ENCODE measurements at regions not wholly inside any gene's neighbourhood (a gene's known extent, or its start where the extent isn't known, plus 50 kb on each side); places are given as distances from the start of the nearest gene placed in this dataset.

- CTCF ChIA-PET, result no interaction called here
- Mint-ChIP-seq H3K9me3 (no peaks in the 10 kb centered on the region), H3K27me3 (ENCODE audit: low read depth) (peaks cover 21% of the 10 kb centered on the region), H3K36me3 (ENCODE audit: low read depth) (no peaks in the 10 kb centered on the region), H3K4me3 (no peak overlapping the region), H3K27ac (no peak overlapping the region), H3K4me1 (ENCODE audit: low read depth) (no peaks in the 10 kb centered on the region)
- DNase-seq, result no peak
- intact Hi-C loops (cut with micrococcal nuclease), result no loop called here
Measured at GRCh38 chr16:17988839-17989238, 347.7 kb downstream of the NPIPA8 start.

DNA sequence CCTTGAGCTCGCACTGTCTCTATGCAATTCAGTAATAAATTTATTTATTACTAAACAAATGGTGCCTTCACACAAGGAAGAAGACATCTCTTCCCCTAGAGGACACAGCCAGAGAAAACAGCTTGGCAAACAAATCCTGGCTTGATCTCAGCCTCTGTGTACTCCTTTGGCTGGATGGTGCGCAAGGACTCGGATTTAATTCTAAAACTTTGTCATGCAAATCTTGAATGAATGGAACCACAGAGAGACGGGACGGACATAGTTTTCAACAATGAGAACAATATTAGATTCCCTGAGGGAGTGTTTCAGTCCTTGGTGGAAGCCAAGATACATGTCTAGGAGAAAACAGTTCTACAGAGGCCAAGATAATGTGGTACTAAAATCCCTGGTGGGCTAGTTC is 349.5 kb downstream of the NPIPA8 start:
- H3K9me3 Mint-ChIP-seq, result no peaks in the 10 kb centered on the region
- H3K4me3 Mint-ChIP-seq, result no peak overlapping the region
- no peak for DNase-seq
- no peaks in the 10 kb centered on the region for H3K4me1 Mint-ChIP-seq (ENCODE audit: low read depth)
- CTCF ChIA-PET, result no interaction called here
- intact Hi-C loops (cut with micrococcal nuclease), result no loop called here
- peaks cover 13% of the 10 kb centered on the region for H3K27me3 Mint-ChIP-seq (ENCODE audit: low read depth)
- H3K27ac Mint-ChIP-seq, result no peak overlapping the region
- no peaks in the 10 kb centered on the region for H3K36me3 Mint-ChIP-seq (ENCODE audit: low read depth)

- CTCF ChIA-PET, result interaction anchor here (0.6 kb wide), 1 partner anchor 11 kb away, joined by 3 read pairs; no protein-coding TSS in a partner anchor
Measured at GRCh38 chr16:17984810-17985209, 351.7 kb downstream of the NPIPA8 start.

DNA sequence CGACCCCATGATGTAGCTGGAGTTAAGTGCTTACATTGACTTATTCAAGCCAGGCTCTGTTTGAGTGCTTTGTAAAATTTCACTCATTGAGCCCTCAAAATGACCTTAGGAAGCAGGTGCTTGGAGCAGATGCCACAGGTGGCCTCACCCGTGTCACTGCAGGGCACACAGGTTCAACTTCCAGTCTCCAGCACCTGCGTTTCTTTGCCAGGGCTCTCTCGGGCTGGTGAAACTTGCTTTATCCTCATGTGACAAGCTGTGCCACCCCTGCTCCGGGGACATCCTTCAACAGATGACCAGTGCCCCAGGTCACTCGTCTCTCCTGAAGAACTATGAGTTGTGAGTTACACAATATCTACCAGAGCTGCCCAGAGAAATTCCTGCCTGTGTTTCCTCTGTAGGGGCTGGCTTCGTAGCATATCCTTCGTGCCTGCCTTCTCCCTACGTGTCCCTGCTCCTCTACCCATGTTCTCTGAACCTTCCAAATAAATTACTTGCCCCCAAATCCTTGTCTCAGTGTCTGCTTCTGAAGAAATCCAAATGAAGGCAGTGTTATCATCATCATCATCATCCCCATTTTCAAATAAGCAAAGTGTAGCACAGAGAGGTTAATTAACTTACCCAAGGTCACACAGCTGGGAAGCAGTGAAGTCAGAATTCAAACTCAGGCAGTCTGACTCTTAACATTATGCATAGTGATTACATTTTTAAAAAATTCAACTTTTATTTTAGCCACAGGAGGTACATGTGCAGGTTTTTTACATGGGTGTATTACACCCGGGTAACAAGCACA is 352.5 kb downstream of the NPIPA8 start:
- Mint-ChIP-seq H3K9me3 (no peaks in the 10 kb centered on the region), H3K27me3 (ENCODE audit: low read depth) (peaks cover 2% of the 10 kb centered on the region), H3K4me1 (ENCODE audit: low read depth) (no peaks in the 10 kb centered on the region), H3K4me3 (no peak overlapping the region), H3K27ac (no peak overlapping the region), H3K36me3 (ENCODE audit: low read depth) (no peaks in the 10 kb centered on the region)
- CTCF ChIA-PET, result no interaction called here
- intact Hi-C loops (cut with micrococcal nuclease), result no loop called here
- DNase-seq, result no peak

More at GRCh38 chr16:17984810-17985209, 351.7 kb downstream of the NPIPA8 start:
- Mint-ChIP-seq H3K27me3 (ENCODE audit: low read depth) (peaks cover 4% of the 10 kb centered on the region), H3K4me3 (no peak overlapping the region), H3K27ac (no peak overlapping the region), H3K36me3 (ENCODE audit: low read depth) (no peaks in the 10 kb centered on the region), H3K4me1 (ENCODE audit: low read depth) (no peaks in the 10 kb centered on the region), H3K9me3 (no peaks in the 10 kb centered on the region)
- intact Hi-C loops (cut with micrococcal nuclease), result no loop called here
- DNase-seq, result no peak

DNA sequence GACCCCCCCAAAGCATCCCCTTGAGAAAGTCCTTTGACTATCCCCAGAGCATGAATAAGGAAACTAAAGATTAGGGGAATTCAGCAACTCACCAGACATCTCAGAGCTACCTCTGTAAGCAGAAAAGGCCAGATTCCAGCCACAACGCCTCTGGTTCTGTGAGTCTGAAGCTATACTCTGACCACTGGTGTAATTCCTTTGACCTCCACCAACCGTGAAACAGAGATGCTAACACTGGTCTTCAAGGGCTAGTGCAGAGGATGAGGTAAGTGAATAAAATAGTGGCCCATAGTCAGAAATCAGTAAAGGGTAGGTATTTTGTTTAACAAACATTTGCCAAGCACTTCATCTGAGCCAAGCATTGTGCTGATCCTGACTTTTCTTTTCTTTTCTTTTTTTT is 353.4 kb downstream of the NPIPA8 start:
- intact Hi-C loops (cut with micrococcal nuclease), result no loop called here
- no peak overlapping the region for H3K4me3 Mint-ChIP-seq
- no peaks in the 10 kb centered on the region for H3K36me3 Mint-ChIP-seq (ENCODE audit: low read depth)
- peaks cover 5% of the 10 kb centered on the region for H3K9me3 Mint-ChIP-seq
- H3K27me3 Mint-ChIP-seq (ENCODE audit: low read depth), result peaks cover 5% of the 10 kb centered on the region
- H3K27ac Mint-ChIP-seq, result no peak overlapping the region
- CTCF ChIA-PET, result no interaction called here
- DNase-seq, result no peak
- no peaks in the 10 kb centered on the region for H3K4me1 Mint-ChIP-seq (ENCODE audit: low read depth)

DNA sequence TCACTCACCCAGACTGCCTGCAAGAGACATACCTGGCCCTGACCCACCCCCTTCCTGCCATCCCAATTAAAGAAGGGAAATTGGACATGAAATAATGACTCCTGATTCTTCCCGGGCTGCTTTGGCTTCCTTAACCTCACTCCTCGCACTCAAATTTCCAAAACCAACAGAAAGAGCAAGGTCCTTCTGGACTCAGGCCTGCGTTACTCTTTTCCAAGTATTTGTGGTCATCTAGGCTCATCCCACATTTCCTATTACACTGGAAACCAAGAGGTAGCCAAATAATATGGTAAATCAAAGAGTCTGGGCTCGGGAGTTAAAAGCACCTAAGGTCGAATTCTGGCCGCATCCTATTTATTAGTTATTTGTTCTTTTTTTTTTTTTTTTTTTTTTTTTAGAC is 359.3 kb downstream of the NPIPA8 start:
- no peaks in the 10 kb centered on the region for H3K4me1 Mint-ChIP-seq (ENCODE audit: low read depth)
- H3K9me3 Mint-ChIP-seq, result peaks cover 5% of the 10 kb centered on the region
- no peak overlapping the region for H3K4me3 Mint-ChIP-seq
- intact Hi-C loops (cut with micrococcal nuclease), result no loop called here
- peaks cover 3% of the 10 kb centered on the region for H3K27me3 Mint-ChIP-seq (ENCODE audit: low read depth)
- DNase-seq, result no peak
- CTCF ChIA-PET, result no interaction called here
- H3K36me3 Mint-ChIP-seq (ENCODE audit: low read depth), result no peaks in the 10 kb centered on the region
- H3K27ac Mint-ChIP-seq, result no peak overlapping the region

DNA sequence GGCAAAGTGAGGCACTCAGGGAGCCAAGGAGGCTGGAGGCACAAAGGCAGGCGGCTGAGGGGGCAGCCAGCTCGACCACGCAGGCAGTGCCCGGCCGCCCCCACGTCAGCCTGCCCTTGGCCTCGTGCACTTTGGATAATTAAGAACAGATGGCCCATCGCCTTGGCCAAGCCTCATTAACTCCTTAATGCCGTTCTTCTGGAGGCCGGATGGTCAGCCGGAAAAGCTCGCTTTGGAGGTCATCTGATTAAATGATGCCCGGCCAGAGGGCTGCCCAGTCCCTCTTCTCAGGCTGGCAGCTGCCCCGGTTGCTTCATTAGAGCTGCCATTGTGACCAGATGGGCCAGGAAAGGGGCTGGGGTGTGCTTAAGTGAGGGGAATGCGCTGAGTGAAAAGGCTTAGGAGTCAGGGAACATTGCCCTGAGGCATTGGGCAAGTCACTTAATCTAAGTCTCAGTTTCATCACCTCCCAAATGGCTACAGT is 364.0 kb downstream of the NPIPA8 start:
- H3K4me1 Mint-ChIP-seq (ENCODE audit: low read depth), result no peaks in the 10 kb centered on the region
- no peaks in the 10 kb centered on the region for H3K36me3 Mint-ChIP-seq (ENCODE audit: low read depth)
- no peak overlapping the region for H3K27ac Mint-ChIP-seq

DNA sequence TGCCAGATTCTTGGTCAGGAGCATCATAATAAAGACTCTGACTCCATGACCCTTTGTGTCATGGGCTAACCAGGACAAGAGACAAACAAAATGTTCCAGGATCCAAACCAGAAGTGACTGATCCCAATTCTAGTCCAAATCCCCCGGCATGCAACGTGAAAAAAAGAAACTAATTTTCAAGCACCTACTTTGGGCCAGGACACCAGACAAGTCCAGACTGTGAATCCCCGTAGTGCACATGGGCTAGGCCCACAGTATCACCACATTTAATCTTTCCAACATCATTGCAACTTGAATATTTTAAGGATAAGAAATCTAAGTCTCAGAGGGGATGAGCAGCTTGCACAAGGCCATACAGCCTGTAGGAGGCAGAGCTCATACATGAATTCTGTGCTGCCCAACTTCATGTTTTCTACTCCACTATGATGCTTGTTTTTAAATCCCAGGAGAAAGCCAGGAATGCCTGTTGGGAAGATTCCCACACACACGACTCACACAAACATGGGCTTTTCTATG is 365.7 kb downstream of the NPIPA8 start:
- intact Hi-C loops (cut with micrococcal nuclease), result no loop called here
- no peak for DNase-seq
- Mint-ChIP-seq H3K36me3 (ENCODE audit: low read depth) (no peaks in the 10 kb centered on the region), H3K27ac (no peak overlapping the region), H3K4me1 (ENCODE audit: low read depth) (no peaks in the 10 kb centered on the region), H3K27me3 (ENCODE audit: low read depth) (peaks cover 13% of the 10 kb centered on the region), H3K9me3 (peaks cover 6% of the 10 kb centered on the region), H3K4me3 (no peak overlapping the region)
- CTCF ChIA-PET, result no interaction called here

More for the DNA sequence above, 364.0 kb downstream of the NPIPA8 start:
- intact Hi-C loops (cut with micrococcal nuclease), result no loop called here
- no peak for DNase-seq
- H3K9me3 Mint-ChIP-seq, result no peaks in the 10 kb centered on the region
- H3K4me3 Mint-ChIP-seq, result no peak overlapping the region
- H3K27me3 Mint-ChIP-seq (ENCODE audit: low read depth), result peaks cover 13% of the 10 kb centered on the region
- CTCF ChIA-PET, result no interaction called here

DNA sequence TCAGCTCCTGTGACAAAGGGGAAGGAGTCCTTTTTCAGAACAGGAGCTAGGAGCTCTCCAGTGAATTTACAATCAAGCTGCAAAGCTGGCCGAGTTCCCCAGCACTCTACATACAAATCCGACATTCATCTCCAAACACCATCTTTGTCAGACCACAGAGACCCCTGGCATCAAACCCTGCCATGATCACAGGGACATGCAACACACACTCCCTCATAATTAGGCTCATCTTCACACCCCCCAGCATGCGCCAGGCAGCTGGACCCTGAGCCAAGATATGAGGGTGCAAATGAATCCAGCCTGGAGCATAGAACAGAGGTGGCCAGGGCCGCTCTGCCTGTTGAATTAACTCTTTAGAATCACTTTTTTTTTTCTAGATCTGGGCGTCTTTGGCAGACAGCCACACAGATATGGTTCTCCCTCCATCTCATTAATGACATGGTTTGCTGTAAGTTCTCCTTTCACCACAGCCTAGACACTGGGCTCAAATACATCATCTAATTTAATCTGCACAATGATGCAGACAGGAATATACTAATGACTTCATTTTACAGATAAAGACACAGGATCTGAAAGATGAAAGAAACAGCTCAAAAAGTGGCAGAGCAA is 366.3 kb downstream of the NPIPA8 start:
- peaks cover 6% of the 10 kb centered on the region for H3K9me3 Mint-ChIP-seq
- H3K36me3 Mint-ChIP-seq (ENCODE audit: low read depth), result no peaks in the 10 kb centered on the region
- H3K4me1 Mint-ChIP-seq (ENCODE audit: low read depth), result no peaks in the 10 kb centered on the region
- no peak for DNase-seq
- peaks cover 13% of the 10 kb centered on the region for H3K27me3 Mint-ChIP-seq (ENCODE audit: low read depth)
- no peak overlapping the region for H3K4me3 Mint-ChIP-seq
- intact Hi-C loops (cut with micrococcal nuclease), result no loop called here
- no peak overlapping the region for H3K27ac Mint-ChIP-seq
- CTCF ChIA-PET, result no interaction called here

- H3K36me3 Mint-ChIP-seq (ENCODE audit: low read depth), result no peaks in the 10 kb centered on the region
- H3K4me3 Mint-ChIP-seq, result no peak overlapping the region
- CTCF ChIA-PET, result no interaction called here
- peaks cover 8% of the 10 kb centered on the region for H3K27me3 Mint-ChIP-seq (ENCODE audit: low read depth)
- H3K4me1 Mint-ChIP-seq (ENCODE audit: low read depth), result no peaks in the 10 kb centered on the region
- peaks cover 6% of the 10 kb centered on the region for H3K9me3 Mint-ChIP-seq
- DNase-seq, result no peak
- intact Hi-C loops (cut with micrococcal nuclease), result no loop called here
- no peak overlapping the region for H3K27ac Mint-ChIP-seq
Measured at GRCh38 chr16:17965133-17965900, 371.2 kb downstream of the NPIPA8 start.

DNA sequence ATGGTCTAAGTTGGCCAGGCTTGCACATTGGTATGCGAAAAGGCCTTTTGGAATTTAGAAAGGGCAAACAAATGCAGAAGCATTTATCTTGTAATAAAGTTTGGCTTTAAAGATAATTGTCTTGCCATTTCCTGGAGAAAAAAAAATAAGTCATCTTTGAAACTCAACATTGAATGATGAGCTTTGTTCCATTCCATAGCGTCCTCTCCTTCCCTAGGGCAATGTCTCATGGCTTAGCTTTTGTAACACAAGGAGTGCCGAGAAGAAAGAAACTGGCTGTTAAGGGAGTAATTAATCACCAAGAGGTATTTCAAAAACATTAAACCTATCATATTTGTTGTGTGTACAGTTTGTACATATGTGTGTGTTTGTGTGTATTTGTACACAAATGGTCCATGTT is 372.3 kb downstream of the NPIPA8 start:
- Mint-ChIP-seq H3K4me1 (ENCODE audit: low read depth) (no peaks in the 10 kb centered on the region), H3K9me3 (peaks cover 6% of the 10 kb centered on the region), H3K27me3 (ENCODE audit: low read depth) (peaks cover 6% of the 10 kb centered on the region), H3K27ac (no peak overlapping the region), H3K36me3 (ENCODE audit: low read depth) (no peaks in the 10 kb centered on the region), H3K4me3 (no peak overlapping the region)
- no peak for DNase-seq
- CTCF ChIA-PET, result no interaction called here
- intact Hi-C loops (cut with micrococcal nuclease), result no loop called here

DNA sequence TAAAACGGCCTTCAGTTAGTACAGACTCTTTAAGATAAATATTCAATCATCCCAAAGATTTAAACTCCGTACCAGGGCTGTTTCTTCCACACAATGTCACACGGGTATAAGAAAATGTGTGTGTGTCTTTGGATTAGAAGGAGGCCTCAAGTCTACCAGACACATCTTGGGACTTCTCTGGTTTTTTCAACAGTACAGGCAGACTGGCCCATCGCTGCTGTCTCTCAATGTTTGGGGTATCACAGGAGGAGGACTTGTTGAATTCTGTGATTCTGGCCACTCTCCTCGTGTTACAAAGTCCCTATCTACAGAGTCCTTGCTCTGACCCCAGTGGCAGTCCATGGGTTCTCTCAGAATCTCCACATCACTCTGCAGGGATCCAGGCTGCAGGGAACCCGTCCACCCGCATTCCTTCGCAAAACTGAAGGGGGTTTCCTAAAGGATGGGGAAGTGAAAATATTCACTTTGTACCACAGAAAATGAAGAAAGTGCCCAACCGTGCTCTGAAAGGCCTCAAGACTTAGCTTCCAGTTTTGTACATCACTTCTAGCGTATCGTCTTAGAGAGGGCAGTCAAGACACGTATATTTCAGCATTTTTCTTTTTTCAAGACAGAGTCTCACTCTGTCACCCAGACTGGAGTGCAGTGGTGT is 373.2 kb downstream of the NPIPA8 start:
- Mint-ChIP-seq H3K27me3 (ENCODE audit: low read depth) (peaks cover 7% of the 10 kb centered on the region), H3K4me3 (no peak overlapping the region), H3K27ac (no peak overlapping the region), H3K4me1 (ENCODE audit: low read depth) (no peaks in the 10 kb centered on the region), H3K36me3 (ENCODE audit: low read depth) (no peaks in the 10 kb centered on the region), H3K9me3 (peaks cover 6% of the 10 kb centered on the region)
- CTCF ChIA-PET, result no interaction called here
- no peak for DNase-seq
- intact Hi-C loops (cut with micrococcal nuclease), result no loop called here

All from activated naive CD4-positive, alpha-beta T cell treated with anti-CD3 and anti-CD28 coated beads for 36 hours (primary cell).